Inflammatory macrophage (primary cell): ENCODE measurements at regions not wholly inside any gene's neighbourhood (a gene's known extent, or its start where the extent isn't known, plus 50 kb on each side); places are given as distances from the start of the nearest gene placed in this dataset.

ENCODE experiments used
- DNase-seq, 2 donors: peaks; one replicate each; pipeline ENCODE4 v3.0.0-alpha.2; 2020 to 2022

GRCh38 chr7:80288175-80289122, 153.8 kb downstream of the GNAI1 start:
- peak in 1 of 2 donors; percentile 21 for DNase-seq

- no peak for DNase-seq
Measured at GRCh38 chr7:80287400-80288174, 153.0 kb downstream of the GNAI1 start.

- no peak for DNase-seq
Measured at GRCh38 chr7:80286611-80287010, 152.0 kb downstream of the GNAI1 start.

- no peak for DNase-seq
Measured at GRCh38 chr7:80284855-80285254, 150.2 kb downstream of the GNAI1 start.

- DNase-seq: no peak
Measured at GRCh38 chr7:80279760-80280159, 145.1 kb downstream of the GNAI1 start.

GRCh38 chr7:80278737-80279136, 144.1 kb downstream of the GNAI1 start:
- no peak for DNase-seq

- DNase-seq: no peak
Measured at GRCh38 chr7:80277434-80278427, 143.1 kb downstream of the GNAI1 start.
